Endothelial cell of umbilical vein (primary cell): ENCODE measurements at regions not wholly inside any gene's neighbourhood (a gene's known extent, or its start where the extent isn't known, plus 50 kb on each side); places are given as distances from the start of the nearest gene placed in this dataset.

Experiments used
- EZH2 ChIP-seq: IDR thresholded peaks from 2 replicates; pipeline ENCODE4 v1.6.1; 2012; ENCODE audit warnings: borderline replicate concordance, low read depth, mild to moderate bottlenecking, moderate library complexity, low read length, inconsistent platforms; ENCODE audit not compliant: severe bottlenecking
- POLR2AphosphoS5 ChIP-seq: IDR thresholded peaks from 2 replicates; pipeline ENCODE4 v1.6.1; 2012; ENCODE audit warnings: low read depth, mild to moderate bottlenecking, control low read depth, low read length, moderate library complexity; ENCODE audit not compliant: insufficient read depth
- TF ChIP-seq, protein P1 (sequence below), 2 donors: IDR thresholded peaks; 1 replicate in 1 of 2; 2 replicates in 1 of 2; pipeline ENCODE4 v1.5.1; 2011; ENCODE audit warnings: low read length in 2 of 2, mild to moderate bottlenecking in 2 of 2, moderate library complexity in 2 of 2, control low read depth in 1 of 2, inconsistent platforms in 1 of 2, low read depth in 1 of 2; ENCODE audit not compliant: insufficient read depth in 1 of 2; ENCODE audit errors: extremely low read depth in 1 of 2

DNA sequence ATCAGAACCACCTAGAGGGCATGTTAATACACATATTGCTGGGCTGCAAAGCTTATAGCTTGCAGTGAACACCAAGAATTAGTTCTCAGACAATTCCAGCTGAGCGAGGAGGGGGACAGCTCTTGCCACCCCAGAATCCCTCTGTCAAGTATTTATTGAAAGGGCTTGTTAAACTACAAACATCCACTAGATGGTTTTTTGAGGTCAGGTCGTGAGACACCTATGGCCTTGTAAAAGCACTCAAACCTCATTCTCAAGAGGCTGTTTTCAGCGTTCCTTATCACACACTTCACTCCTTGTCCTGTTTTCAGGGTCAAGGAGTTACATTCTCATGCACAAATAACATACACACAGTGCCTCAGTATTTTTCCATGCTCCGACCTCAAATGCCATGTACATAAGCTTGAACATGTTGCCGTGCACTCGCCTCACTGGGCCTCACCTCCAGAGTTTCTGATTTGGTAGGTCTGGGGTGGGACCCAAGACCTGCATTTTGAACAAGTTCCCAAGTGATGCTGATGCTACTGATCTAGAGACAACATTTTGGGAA, 98.8 kb upstream of the PTPRR start:
- TF ChIP-seq, protein P1, sequence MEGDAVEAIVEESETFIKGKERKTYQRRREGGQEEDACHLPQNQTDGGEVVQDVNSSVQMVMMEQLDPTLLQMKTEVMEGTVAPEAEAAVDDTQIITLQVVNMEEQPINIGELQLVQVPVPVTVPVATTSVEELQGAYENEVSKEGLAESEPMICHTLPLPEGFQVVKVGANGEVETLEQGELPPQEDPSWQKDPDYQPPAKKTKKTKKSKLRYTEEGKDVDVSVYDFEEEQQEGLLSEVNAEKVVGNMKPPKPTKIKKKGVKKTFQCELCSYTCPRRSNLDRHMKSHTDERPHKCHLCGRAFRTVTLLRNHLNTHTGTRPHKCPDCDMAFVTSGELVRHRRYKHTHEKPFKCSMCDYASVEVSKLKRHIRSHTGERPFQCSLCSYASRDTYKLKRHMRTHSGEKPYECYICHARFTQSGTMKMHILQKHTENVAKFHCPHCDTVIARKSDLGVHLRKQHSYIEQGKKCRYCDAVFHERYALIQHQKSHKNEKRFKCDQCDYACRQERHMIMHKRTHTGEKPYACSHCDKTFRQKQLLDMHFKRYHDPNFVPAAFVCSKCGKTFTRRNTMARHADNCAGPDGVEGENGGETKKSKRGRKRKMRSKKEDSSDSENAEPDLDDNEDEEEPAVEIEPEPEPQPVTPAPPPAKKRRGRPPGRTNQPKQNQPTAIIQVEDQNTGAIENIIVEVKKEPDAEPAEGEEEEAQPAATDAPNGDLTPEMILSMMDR (IDR thresholded peaks at IDR 0.05; ENCODE audit: extremely low read depth in 1 of 2, insufficient read depth in 1 of 2, low read depth in 1 of 2, low read length in 2 of 2), result no peak
- TF ChIP-seq EZH2, result no peak
- TF ChIP-seq POLR2AphosphoS5, result no peak
